Activated CD4-positive, CD25-positive, alpha-beta regulatory T cell treated with anti-CD3 and anti-CD28 coated beads, Interleukin-2, amount 50 U/mL, for 16 hours (primary cell): ENCODE measurements at regions not wholly inside any gene's neighbourhood (a gene's known extent, or its start where the extent isn't known, plus 50 kb on each side); places are given as distances from the start of the nearest gene placed in this dataset.

Experiments used
- DNase-seq: peaks from one replicate; pipeline ENCODE4 v3.0.0-alpha.2; 2020; ENCODE audit warnings: low read depth, low spot score

DNA sequence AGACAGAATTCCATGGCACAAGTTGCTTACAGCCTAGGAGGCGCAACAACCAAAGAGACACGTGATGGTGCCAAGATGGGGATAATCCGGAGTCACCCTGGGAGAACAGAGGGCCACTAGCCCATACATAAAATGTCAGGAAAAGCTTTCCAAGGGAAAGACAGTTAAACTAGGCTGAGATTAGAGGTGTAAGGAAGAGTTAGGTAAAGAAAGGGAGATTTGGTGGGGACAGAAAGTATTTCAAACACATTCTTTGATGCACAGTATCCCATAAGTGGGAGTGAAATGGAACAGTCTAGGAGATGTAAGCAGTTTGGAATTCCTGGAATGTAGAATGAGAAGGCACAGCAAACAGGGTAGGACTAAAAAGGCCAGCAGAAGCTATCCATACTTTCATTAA, 860.9 kb upstream of the LCORL start:
- DNase-seq = no peak

DNA sequence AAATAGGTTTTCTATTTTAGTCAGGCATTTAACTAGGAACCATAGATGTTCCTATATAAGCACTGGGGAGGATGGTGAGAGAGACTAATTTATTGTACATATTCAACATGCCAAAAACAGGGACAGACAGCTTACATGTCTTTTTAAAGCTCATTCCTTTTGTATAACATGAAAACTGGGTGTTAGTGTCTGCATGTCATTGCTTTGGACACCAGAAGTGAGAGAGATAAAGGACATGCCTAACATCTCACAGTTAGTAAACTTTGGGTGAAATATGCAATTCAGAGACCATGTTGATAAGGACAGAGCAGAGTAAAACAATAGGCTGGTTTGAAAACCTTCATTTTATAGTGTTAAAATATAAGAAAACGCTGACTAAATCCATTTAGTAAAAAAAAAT, 860.0 kb upstream of the LCORL start:
- DNase-seq = no peak

DNA sequence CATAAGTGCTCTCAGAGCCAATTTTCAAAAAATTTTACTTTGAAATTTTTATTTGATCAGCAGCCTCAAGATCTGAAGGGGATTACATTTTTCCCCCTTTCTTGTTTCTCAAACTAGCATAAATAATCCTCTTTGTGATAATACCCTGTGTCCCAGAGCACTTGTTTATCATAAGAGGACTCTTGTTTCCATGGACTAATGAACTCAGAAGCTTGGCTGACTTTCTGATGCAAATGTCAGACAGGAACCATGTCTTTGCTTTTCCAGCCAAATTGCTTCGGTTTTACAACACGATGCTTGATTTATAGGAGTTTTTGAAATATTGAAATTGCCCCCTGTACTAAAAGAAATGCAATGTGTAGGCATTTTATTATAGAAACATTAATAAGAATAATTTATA, 859.3 kb upstream of the LCORL start:
- DNase-seq = no peak

DNA sequence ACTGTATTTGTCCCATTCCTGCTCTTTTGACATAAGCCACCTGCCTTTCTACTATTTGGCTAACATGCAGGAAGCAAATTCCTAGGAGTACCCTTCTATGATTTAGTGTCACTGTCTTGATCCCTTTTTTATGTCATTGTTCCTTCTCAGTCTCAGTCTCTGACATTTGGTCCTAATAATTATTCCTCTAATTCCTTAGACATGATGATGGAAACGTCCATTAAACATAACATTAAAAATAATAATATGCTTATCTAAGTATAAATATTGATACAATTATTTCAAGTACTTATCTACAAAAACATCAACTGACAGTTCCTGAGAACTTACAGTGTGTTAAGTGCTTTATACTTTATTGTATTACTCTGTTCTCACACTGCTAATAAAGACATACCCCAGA, 857.0 kb upstream of the LCORL start:
- DNase-seq = no peak

DNA sequence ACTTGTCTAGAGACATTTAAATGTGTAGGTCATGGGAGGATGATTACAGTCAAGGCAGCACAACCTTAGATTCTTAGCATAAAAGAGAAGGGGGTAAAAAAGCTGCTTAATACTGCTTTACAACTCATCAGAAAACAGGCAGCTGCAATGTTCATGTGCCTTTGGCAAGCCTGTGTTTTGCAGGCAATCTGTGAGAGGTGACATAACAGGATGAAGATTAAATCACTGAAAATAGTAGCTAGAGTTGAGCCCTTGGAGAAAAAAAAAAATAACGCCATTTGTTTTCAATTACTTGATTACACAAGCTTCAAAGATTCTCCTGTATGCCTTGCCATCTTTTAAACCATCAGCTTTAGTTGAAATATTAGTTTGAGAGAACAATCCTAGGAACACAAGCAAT, 847.6 kb upstream of the LCORL start:
- DNase-seq = no peak

DNA sequence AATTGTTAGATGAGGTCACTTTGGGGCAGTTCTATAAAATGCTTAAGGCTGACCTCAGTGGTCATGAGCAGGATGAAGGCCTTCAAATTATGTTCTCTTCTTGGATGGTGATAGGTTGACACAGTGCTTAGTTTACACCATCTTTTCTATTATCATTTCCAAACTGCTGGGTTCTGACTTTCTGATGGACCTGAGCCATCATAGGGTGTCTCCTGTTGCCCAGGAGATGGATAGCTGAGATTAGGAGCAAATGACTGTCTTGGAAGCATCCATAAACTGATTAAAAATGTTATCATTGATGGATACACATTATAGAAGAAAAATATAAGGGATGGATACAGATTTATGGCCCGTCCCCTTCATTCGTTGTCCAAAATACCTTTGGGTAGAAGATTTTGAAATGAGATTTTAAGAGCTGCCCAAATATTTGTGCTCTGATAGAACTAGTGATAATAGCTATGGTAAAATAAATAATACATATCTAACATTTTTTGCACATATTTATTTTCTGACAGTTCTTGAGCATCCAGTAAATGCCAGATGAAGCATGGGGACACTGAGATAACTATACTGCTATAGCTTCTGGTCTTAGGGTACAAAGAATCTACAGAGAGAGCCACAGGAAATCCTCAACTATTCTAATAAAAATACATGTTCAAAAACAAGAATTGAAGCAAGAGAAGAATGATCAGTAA, 839.4 kb upstream of the LCORL start:
- no peak for DNase-seq

DNA sequence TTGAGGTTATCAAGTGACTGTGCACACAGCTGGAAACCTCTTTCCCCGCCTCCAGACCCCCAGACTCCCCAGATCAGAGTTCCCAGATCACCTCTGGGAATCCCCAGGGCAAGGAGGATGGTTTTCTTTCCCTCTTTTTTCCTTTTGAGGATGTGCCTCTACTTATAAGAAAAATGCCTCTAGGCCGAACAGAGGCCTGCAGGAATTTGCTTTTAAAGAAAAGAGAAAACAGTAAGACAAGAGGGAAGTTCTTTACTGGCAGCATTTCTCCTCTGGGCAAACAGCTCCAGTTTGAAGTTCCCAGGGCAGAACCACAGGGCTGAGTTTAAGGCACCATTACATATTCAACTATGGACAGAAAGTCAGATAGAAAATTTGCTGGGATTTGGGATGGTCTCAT, 837.9 kb upstream of the LCORL start:
- DNase-seq = no peak

DNA sequence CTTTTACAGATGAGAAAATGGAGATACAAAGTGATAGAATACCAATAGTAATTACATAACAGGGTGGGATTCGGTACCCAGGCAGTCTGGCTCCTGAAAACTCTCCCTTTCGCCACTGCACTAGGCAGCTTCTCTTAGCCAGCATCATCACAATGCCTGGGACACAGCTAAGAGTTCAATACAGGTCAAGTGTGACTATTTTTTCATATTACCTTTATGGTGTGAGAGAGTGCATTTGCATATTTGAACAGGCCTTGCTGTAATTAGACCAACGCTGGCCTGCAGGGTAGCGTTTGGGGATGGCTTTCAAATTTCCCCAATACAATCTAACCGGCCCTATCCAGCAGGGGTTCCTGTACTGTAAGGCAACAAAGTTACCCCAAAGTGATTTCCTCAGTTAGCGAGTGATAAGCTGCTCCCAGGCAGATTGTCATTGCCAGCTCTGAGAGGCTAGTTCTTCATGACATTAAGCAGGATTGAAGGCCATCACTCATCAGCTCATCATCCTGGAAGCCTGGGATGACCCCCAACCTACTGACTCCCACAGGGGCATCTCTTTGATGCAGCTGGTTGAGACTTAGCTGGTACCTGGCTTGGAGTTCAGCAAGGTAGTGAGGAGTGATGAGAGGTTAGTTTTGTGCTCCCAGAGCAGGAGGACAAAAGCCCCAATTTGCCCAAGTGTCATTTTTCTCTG, 836.8 kb upstream of the LCORL start:
- no peak for DNase-seq

DNA sequence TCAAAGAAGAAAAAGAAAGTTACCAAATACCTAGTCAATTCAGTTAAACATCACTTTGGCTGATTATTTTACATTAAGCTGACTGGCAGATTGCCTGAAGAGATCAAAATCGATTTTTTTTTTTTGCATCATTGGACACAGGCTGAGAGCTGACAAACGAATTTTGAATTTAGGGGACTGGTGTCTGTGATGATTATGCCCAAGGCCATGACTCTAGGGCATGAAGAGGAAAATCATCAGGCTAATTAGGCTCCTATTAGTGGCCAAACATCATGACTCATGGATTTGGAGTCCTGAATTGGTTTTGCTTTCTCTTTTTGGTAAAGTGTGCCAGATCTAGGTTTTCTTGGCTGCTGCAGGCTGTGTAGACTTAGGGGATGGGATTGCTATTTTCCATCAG, 829.3 kb upstream of the LCORL start:
- DNase-seq = no peak

DNA sequence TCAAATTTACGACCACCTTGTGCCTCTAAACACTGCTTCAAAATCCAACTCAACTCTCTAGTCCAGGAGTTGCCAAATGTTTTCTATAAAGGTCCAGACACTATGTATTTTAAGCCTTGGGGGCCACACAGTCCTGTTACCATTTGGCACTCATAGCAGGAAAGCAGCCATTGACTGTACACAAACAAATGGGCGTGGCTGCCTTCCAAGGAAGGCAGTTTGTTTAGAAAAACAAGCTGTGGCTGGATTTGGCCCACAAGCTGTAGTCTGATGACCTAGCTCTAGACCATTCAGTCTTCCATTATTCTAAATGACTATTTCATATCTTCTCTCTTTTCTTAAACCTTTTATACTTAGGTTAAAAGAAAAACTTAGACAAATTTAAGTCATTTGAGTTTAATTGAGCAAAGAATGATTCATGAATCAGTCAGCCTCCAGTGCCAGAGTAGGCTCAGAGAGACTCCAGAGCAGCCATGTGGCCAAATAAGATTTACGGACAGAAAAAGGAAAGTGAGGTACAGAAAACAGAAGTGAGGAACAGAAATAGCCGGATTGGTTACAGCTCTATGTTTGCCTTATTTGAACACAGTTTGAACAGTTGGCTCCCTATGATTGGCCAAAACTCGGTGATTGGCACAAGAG, 825.8 kb upstream of the LCORL start:
- DNase-seq = no peak

DNA sequence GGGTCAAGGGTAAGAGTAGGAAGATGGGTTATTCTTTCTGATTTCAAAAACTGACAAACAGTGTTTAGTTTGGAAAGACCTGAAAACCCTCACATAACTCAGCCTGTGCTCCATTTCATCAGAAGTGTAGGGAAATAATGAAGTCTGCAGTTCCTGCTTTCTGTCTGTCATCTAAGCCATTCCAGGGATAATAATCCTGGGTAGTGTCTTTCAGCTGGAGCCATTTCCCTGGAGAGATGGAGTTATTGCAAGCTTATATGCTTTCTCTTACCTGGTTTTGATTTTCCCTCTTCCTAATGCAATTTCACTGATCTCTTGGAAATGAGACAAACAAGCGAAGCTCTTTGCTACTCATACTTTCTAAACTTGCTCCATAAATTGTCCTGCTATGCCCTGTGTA, 824.8 kb upstream of the LCORL start:
- no peak for DNase-seq

DNA sequence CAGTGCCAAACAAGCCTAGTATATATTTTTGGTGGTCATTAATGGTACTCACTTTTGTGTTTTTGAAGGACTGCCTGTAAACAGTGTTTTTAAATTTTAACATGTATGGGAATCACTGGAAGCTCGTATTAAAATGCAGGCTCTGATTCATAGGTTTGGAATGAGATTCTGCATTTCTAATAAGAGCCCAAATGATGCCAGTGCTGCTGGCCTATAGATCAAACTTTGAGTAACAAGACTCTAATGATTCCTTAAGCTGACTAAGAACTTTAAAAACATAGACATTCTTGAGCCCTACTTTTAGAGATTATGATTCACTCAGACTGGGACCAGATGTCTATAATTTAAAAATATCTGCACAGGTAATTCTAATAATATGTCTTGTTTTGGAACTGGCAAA, 823.2 kb upstream of the LCORL start:
- no peak for DNase-seq

DNA sequence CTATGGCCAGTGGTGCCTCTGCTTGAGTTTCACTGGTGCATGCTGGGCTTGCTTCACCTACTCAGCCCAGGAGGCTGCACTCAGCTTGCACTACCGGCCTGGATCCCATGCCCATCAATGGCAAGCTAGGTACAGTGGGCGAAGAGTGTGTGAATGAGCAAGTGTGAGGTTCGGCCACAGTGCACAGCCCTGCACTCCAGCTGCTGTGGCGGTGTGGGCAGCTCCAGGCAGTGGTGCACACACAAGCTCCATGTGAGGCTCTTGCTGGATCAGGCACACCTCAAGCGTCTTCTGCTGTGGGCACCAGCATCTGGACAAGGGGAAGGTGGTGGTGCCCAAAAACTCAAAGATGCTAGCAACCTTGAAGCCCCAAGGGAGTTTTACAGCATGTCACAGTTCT, 820.9 kb upstream of the LCORL start:
- DNase-seq = no peak

DNA sequence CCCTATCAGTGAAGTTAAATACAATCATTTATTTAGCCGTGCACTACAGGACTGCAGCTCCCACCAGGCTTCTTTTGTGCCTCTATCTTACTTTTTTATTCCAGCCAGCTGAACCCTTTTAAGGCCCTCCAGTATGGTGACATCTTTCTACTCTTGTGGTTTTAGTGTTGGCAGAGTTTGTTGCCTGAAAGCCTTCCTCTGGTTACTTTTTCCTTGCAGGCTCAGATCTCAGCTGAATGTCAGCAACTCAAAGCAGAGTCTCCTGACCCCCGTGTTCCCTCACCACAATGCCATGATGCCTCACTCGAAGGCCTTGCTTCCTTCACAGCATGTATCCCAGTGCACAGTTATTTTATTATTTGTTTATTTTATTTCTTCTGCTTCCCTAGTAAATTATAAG, 818.9 kb upstream of the LCORL start:
- no peak for DNase-seq

DNA sequence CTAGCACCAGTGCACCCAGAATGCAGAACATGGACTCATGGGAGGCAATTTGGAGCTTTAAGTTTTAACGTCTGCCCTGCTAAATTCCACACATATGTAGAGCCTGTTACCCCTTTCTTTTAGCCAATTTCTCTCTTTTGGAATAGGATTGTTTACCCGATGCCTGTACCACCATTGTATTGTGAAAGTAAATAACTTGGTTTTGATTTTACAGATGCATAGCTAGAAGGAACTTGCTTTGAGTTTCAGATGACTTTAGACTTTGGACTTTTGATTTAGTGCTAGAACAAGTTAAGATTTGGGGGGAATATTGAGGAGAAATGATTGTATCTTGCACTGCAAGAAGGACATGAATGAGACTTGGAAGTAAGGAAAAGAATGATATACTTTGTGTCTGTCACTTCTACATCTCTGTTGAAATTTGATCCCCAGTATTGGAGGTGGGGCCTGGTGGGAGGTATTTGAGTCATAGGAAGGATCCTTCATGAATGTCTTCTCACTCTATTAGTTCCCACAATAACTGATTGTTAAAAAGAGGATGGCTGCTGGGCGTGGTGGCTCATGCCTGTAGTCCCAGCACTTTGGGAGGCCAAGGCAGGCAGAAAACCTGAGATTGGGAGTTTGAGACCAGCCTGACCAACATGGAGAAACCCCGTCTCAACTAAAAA, 794.8 kb upstream of the LCORL start:
- DNase-seq = no peak

DNA sequence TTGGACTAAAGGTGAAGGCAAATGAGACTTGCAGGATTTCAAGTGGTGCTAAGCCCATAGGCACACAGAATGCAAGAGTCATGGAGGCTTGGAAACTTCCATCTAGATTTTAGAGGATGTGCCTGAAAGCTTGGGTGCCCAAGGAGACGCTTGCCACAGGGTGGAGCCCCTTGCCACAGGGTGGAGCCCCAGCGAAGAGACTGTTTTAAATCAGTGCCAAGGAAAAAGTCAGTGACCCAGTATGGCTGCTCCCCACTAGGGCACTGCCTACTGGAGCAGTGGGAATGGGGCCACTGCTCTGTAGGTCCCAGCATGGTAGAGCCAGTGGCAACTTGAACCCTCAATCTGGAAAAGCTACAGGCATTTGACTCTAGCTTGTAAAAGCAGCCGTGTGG, 794.2 kb upstream of the LCORL start:
- no peak for DNase-seq

DNA sequence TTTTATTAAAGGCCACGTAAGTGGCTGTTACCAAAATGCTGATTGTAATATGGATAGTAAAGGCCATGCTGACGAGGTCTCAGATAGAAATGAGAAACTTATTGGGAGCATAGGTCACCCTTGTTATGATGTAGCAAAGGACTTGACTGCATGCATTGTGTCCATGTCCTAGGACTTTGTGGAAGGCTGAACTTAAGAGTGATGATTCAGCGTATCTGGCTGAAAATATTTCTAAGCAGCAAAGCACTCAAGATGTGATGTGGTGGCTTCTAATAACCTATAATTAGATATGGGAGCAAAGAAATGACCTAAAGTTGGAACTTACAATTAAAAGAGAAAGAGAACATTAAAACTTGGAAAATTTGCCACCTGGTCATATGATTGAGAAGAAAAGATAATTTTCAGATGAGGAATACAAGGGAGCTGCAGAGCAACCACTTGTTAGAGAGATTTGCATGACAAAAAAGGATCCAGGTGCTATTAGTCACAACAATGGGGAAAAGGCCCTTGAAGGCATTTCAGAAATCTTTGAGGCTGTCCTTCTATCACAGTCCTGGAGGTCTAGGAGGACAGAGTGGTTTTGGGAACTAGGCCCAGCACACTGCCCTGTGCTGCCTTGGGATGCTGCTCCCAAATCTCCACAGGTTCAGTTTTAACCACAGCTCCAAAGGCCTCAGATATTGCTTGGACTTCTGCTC, 793.7 kb upstream of the LCORL start:
- DNase-seq = no peak

DNA sequence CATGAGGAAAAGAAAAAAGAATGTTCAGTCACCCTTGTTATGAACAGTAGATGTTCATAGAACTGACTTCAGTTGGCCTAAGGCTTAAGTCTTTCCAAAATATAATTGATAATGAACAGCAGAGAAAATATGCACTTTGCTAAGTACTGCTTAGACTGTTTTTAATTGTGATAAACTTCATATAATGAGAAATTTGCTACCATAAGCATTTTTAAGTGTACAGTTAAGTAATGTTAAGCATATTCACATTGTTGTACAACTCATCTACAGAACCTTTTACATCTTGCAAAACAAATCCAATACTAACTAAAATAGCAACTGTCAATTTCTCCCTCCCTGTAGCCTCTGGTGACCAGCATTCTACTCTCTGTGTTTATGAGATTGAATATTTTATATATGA, 792.2 kb upstream of the LCORL start:
- DNase-seq = no peak

DNA sequence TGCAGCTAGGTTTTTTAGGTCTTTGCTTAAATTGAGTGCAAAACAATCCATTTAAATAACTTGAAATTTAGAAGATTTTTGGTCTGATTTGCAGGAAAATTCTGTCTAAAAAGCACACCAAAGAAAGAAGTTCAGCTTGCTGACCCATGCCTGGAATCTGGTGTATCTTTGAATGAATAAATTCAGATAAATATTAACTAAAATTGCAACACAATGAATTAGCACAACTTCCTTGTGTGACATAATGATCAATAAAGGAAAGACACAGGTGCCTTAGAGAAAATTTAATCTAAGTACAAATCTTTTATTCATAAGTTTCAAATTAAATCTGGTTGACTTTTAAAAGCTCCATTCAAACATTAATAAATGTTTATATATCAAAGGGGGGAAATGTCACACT, 791.5 kb upstream of the LCORL start:
- no peak for DNase-seq

DNA sequence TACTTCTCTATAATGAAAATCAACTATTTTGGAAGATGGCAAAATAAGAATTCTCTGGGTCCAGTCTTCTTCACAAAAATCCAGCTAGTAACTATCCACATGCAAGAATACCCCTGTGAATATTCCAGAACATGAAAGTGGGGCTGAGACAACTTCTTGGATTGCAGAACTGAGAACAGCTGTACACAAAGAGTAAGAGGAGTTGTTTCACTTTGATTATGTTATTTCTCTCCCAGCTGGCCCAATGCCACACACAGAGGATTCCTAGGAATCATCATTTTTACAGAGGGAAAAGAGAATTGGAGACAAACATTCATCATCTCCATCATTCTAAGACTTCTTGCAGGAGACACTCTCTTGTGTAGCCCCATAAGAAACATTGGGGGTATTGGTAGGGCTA, 782.2 kb upstream of the LCORL start:
- DNase-seq = no peak

DNA sequence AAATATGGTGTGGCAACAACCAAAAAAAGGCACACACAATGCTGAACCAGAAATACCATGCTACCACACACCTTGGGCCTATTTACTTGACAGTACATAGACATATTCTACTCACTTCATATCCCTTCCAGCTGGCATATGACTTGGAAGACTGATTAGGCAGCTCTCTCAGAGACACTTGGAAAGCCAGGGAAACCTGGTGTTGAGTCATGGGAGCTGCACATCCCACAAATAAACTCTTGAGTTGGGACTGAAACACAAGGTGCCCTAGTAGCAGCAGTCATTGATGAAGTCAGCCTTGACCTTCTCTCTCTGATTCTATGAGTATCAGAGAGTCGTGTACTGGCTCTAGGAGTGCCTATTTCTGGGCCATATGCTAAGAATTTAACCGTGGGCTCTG, 776.6 kb upstream of the LCORL start:
- DNase-seq = no peak

DNA sequence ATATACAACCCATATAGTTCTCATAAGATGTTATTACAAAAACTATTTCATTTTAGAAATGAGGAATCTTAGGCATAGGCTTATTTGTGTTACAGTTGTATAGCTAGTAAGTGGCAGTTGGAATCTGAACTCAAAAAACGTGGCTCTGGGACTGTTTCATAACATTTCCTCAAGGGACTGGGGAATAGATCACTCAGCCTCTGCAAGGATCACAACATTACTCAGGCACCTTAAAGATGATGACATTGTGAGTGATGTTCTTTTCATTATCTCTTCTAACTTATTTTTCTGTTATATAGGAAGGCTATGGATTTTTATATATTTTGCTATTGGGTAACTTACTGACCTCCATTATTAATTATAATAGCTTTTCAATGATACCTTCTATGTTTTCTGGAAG, 774.2 kb upstream of the LCORL start:
- no peak for DNase-seq
